ENCODE measurements at regions not wholly inside any gene's neighbourhood (a gene's known extent, or its start where the extent isn't known, plus 50 kb on each side); places are given as distances from the start of the nearest gene placed in this dataset.
"Not testable (repeated sequence)": the region's sequence is repeated elsewhere in the genome, so short reads cannot be mapped to it uniquely, and the experiment has no call there.

DNA sequence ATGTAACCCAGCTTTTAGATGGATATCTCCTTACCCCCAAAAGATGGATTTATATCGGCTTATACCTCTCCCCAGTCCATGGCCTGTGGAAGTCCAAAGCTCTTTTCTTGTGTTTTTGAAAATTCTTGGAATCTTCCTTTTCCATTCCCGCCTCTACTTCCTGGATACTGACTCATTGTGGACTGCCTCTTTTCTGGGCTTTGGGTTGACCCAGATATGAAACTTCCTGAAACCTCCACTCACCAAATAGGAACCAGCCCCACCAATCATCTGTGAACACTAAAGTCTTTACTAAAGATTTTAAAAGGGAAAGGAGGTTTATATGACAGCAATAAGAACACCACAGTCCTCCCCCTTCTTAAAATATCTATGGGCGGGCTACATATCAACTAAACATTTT, 163.4 kb upstream of the SYN3 start:
- DNase-seq (ENCODE audit: low read depth in 4 of 4, low spot score in 3 of 4), result no peak

DNA sequence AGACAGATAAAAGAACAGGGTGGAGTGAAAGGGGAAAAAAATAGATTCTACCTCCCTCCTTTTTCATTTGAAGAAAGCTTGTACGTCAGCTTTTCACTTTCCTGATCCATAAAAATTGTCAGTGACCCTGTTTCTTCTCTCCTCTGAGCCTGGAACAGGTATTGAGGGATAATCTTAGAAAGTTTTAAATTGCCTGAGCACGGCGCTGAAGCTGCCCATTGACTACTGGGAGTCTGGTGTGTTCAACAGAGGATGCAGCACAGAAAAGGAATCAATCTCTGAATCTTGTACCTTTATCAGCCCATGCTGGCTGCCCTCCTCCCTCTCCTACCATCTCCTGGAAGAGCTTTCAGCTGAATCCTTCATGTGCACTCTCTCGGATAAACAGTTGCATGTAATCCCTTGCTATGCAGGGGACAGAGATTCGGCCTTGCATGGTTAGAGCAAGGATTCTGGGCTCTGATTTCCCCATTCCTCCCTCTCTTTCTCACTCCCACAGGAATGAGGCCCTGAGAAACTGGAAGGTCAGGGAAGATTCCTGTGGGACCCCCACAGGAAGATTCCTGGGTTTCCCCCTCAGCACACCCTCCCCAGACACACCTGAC, 162.4 kb upstream of the SYN3 start:
- no peak for DNase-seq (ENCODE audit: low read depth in 4 of 4, low spot score in 3 of 4)

DNA sequence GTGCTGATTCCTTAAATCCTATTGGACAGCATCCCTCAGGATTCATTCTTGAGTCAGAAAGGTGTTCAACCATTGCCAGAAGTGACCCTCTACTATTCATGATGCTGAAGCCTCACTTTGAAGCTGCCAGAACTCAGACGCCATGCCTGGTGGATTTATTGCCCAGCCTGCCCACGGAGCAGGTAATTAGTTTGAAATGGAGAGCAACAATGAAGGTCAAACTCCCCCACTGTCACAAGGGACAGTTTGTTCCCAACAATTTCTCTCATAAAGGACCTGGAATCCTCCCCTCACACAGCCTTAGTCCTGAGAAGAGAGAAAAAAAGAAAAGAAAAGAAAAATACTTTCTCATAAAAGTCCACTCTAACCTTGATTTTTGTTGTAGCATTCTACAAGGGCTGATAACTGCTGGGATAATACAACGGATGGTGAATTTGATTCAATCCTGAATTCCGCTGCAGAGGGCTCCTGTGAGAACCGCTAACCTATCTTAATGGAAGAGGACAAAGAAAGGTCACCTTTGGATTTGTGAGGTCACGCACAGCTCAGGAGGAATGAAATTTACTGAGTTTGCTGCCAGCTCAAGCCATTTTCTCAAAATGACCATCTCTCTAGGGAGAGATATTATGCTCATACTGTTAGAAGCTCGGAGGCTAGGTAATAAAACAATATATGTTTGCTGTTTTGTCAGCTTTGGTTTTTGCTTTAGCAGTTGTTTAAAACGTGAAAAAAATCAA, 161.6 kb upstream of the SYN3 start:
- no peak for DNase-seq (ENCODE audit: low read depth in 4 of 4, low spot score in 3 of 4)

DNA sequence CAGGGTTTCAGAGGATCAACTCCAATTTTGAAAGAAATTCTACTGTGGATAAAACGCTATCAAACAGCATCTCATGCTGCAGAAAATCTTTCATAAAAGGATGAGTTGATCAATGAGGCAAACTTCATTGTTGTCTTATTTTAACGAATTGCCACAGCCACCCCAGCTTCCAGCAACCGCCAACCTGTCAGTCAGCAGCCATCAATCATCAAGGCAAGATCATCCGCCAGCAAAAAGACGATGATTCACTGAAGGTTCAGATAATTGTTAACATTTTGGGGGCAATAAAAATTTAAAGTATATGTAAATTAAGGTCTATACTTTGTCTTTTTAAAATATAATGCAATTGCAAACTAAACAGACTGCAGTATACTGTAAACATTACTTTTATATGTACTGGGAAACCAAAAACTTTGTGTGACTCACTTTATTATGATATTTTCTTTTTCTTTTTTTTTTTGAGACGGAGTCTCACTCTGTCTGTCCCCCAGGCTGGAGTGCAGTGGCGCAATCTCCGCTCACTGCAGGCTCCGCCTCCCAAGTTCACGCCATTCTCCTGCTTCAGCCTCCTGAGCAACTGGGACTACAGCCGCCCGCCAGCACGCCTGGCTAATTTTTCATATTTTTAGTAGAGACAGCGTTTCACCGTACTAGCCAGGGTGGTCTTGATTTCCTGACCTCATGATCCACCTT, 155.3 kb upstream of the SYN3 start:
- DNase-seq (ENCODE audit: low read depth in 4 of 4, low spot score in 3 of 4), result no peak

GRCh38 chr22:33209930-33210784, 152.0 kb upstream of the SYN3 start:
- no peak for DNase-seq (ENCODE audit: low read depth in 4 of 4, low spot score in 3 of 4)

- DNase-seq (ENCODE audit: low read depth in 4 of 4, low spot score in 3 of 4), result no peak
Measured at GRCh38 chr22:33204408-33204807, 146.2 kb upstream of the SYN3 start.

- no peak for DNase-seq (ENCODE audit: low read depth in 4 of 4, low spot score in 3 of 4)
Measured at GRCh38 chr22:33202455-33202854, 144.3 kb upstream of the SYN3 start.

DNA sequence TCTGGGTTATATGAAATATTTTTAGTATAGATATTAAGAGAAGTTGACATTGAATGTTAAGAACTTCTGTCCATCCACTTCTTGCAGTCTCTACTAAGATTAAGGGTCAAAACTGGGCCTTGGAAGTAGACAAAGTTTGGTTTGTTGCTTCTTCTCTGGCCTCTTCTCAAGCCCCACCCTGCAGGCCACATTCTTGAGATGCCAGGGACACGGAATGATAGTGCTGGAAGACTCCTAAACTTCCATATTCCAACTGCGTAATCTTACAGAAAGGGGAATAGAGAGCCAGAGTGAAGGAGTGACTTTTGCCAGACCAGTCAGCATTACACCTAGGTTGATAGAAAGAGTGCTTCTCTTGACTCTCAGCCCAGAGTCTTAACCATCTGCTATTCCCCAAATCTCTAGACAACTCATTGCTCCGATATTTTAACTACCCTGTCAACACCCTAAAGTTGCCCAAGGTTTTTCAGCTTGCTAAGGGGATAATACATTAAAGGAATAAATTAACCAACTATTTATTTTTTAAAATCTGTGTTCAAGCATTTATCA, 136.4 kb upstream of the SYN3 start:
- DNase-seq (ENCODE audit: low read depth in 4 of 4, low spot score in 3 of 4), result no peak

DNA sequence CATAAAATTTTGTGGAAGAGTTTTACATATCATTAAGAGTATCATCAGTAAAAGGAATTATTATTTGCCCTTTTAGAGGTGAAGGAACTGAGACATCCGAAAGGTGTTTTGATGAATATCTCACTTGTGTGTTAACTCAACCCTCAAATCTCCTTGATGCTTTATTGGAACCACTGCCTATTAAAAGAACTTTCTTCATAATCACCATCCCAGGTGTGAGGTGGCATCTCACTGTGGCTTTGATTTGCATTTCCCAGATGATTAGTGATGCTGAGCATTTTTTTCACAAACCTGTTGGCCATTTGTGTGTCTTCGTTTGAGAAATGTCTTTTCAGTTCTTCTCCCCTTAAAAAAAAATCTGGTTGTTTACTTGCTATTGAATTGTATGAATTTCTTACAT, 134.0 kb upstream of the SYN3 start:
- DNase-seq (ENCODE audit: low read depth in 4 of 4, low spot score in 3 of 4), result no peak

GRCh38 chr22:33188326-33188725, 130.1 kb upstream of the SYN3 start:
- no peak for DNase-seq (ENCODE audit: low read depth in 4 of 4, low spot score in 3 of 4)

DNA sequence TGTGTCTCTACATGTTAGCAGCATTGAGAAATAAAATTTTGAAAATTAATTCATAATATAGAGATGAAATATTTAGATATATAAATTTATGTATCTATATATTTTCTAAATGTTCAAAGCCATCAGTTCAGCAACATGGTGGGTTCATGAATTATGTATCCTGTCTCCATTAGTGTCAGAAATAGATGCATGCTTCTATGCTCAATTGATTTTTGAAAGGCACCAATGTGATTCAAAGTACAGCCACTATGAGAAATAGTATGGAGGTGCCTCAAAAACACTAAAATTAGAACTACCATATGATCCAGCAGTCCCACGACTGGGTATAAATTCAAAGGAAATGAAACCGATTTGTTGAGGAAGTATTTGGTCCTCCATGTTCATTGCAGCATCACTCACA, 128.6 kb upstream of the SYN3 start:
- DNase-seq (ENCODE audit: low read depth in 4 of 4, low spot score in 3 of 4), result no peak

- no peak for DNase-seq (ENCODE audit: low read depth in 4 of 4, low spot score in 3 of 4)
Measured at GRCh38 chr22:33180356-33180755, 122.2 kb upstream of the SYN3 start.

DNA sequence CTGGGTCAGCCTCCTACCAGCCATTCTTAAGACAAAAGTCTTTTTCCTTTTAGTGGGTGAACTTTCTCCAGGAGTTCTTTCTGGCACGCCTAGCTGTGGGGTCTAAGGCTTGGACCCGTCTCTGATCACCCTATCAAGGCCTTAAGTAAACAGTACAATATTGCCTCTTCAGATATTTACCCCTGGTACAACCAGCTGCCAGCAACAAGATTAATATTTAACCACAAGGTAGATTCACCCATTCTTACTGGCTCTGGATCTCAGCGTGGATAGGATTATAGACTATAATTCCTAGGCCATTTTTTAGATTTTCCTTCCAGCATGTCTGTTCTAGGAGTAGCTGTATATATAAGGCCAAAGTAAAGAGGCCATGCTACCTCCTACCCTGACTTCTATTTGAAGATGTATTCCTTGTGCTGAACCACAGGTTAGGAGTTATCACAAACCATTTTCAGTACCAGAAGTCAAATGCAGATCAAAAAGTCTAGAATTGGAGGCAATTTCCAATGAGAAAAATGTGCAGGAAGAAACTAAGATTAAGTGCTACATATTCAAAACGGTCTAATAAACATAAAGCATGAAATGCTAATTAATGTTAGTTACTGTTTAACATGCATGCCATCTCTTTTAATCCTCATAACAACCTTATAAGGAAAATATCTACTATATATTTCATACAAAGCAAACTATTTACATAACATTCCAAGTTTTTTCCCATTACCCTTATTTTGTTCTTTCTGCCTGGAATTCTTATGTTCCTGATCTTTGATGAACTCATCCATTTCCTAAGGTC, 110.0 kb upstream of the SYN3 start:
- DNase-seq (ENCODE audit: low read depth in 4 of 4, low spot score in 3 of 4), result no peak

DNA sequence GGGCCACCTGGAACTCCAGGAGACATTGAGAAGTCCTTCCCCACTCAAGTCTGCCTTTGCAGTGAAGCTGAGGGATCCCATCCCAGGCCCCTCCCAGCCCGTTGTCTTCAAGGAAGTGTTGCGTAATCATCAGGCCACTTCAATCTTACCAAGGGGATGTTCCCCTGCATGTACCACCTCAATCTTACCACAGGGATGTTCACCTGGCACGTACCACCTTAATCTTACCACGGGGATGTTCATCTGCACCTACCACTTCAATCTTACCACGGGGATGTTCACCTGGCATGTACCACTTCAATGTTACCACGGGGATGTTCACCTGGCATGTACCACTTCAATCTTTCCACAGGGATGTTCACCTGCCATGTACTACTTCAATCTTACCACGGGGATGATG, 108.0 kb upstream of the SYN3 start:
- DNase-seq (ENCODE audit: low read depth in 4 of 4, low spot score in 3 of 4), result no peak

DNA sequence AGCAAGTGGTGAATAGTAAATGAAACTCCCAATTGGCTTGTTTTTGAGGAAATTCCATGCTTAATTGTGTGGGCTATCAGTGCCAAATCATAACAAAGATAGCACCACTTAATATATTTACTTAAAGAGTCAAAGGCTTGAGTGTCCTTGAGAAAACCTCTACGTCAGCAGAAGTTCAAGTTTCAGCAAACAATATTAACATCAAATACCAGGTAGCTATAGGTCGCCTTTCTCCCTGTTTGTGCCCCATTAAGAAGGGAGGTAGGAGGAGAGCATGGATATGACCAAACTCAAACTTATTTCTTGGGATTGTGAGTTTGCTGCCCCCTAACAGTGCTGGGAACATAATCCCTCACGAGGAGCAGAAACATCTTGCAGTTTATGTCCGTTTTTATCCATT, 105.6 kb upstream of the SYN3 start:
- peak in 1 of 4 donors; percentile 1 for DNase-seq (ENCODE audit: low read depth in 4 of 4, low spot score in 3 of 4)

GRCh38 chr22:33162196-33162595, 104.0 kb upstream of the SYN3 start:
- DNase-seq (ENCODE audit: low read depth in 4 of 4, low spot score in 3 of 4), result no peak

DNA sequence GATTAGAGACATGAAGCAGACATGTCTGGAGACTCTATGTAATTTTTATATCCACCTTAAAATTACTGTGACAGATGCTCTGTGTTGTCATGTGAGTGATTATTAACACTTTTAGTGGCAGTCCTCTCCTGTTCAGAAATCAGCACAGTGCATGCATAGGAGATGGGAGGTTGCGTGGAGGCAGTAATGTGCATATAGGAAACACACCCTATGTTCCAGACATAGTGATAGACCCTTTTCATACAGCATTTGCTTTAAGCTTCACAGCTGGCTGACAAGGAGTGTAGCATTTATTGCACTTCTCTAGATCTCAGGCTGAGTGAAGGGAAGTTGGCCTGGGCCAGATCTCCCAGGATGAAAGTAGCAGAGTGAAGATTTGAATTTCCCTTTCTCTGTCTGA, 102.3 kb upstream of the SYN3 start:
- DNase-seq (ENCODE audit: low read depth in 4 of 4, low spot score in 3 of 4), result no peak

DNA sequence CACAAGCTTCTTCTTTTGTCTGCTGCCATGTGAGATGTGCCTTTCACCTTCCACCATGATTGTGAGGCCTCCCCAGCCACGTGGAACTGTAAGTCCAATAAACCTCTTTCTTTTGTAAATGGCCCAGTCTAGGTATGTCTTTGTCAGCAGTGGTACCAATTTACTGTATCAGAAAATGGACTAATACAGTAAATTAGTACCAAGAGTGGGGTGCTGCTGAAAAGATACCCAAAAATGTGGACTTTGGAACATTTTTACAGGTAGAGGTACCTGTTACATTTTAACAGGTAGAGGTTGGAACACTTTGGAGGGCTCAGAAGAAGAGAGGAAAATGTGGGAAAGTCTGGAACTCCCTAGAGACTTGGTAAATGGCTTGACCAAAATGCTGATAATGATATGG, 96.8 kb upstream of the SYN3 start:
- DNase-seq (ENCODE audit: low read depth in 4 of 4, low spot score in 3 of 4), result not testable (repeated sequence)

DNA sequence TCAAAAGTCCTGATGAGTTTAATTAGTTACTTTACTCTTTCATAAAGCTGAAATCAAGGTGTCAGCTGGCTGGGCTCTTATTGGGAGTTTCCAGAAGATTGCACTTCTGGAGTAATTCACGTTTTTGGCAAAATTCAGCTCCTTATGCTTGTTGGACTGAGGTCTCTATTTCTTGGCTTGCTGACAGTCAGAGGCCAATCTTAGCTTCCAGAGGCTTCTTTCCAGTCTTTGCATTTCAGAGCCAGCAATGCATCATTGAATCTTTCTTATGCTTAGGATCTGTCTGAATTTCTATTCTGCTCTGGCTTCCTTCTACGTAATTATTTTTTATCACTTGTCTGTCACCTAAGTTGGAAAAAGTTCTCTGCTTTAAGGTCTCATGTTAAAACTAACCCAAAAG, 91.4 kb upstream of the SYN3 start:
- DNase-seq (ENCODE audit: low read depth in 4 of 4, low spot score in 3 of 4), result no peak

DNA sequence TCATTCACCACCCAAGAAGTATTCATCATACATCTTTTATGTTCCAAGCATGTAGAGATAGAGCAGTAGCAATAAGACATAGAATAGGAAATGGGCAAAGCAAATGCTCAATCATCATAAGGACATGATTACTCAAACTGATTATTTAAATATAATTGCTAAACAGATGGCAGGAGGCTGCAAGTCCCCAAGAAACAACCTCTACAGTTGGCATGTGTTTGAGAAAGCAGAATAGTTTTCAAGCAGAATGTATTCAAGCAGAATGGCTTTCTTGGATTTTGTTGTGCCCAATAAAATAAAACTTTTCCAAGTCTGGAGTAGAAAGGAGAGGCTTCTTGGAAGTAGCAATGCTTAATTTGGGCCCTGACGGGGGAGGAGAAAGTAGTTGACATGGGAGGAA, 86.5 kb upstream of the SYN3 start:
- no peak for DNase-seq (ENCODE audit: low read depth in 4 of 4, low spot score in 3 of 4)
